ENCODE measurements at regions not wholly inside any gene's neighbourhood (a gene's known extent, or its start where the extent isn't known, plus 50 kb on each side); places are given as distances from the start of the nearest gene placed in this dataset.

GRCh38 chr15:94653071-94653470 is 421.7 kb downstream of the MCTP2 start:
- Histone ChIP-seq H3K9me2 (ENCODE audit: insufficient read depth) (no peaks in the 10 kb centered on the region), H3K79me2 (replicated peaks; ENCODE audit: insufficient read depth) (no peaks in the 10 kb centered on the region), H3K27me3 (ENCODE audit: insufficient read depth) (no peaks in the 10 kb centered on the region), H4K20me1 (replicated peaks; ENCODE audit: insufficient read depth) (no peaks in the 10 kb centered on the region), H3K4me2 (no peak overlapping the region), H3K4me1 (ENCODE audit: insufficient read depth) (no peaks in the 10 kb centered on the region), H2AFZ (no peak overlapping the region), H3K27ac (ENCODE audit: low read depth) (no peak overlapping the region), H3K36me3 (ENCODE audit: insufficient read depth) (no peaks in the 10 kb centered on the region), H3F3A (replicated peaks; ENCODE audit: low read depth) (no peaks in the 10 kb centered on the region), H3K4me3 (no peak overlapping the region)
- ATAC-seq = no peak
- H3K27ac Mint-ChIP-seq = no peak overlapping the region
- TF ChIP-seq NANOG (IDR thresholded peaks at IDR 0.05; ENCODE audit: borderline replicate concordance) (no peak), CTCF (conservative IDR thresholded peaks at IDR 0.05; ENCODE audit: low read depth in 2 of 2) (no peak), ZNF114 (CRISPR knock-in tag; IDR thresholded peaks at IDR 0.05) (no peak), ETS1 (IDR thresholded peaks at IDR 0.05) (no peak), ZNF331 (CRISPR knock-in tag; IDR thresholded peaks at IDR 0.05; ENCODE audit: low read depth) (no peak), POLR2AphosphoS5 (IDR thresholded peaks at IDR 0.05; ENCODE audit: low read depth) (no peak), JUNB (IDR thresholded peaks at IDR 0.05; ENCODE audit: unreplicated experiment) (no peak), ZNF462 (CRISPR knock-in tag; IDR thresholded peaks at IDR 0.05) (no peak)
- H3K4me1 Mint-ChIP-seq = peaks cover 8% of the 10 kb centered on the region; the same call in 2 of the 3 replicates
- no peaks in the 10 kb centered on the region for H3K36me3 Mint-ChIP-seq (ENCODE audit: low read depth)
- no peaks in the 10 kb centered on the region for H3K9me3 Mint-ChIP-seq
- no peak for DNase-seq (ENCODE audit: low spot score)
- peaks cover 5% of the 10 kb centered on the region for H3K27me3 Mint-ChIP-seq (ENCODE audit: insufficient read depth, low read depth, poor library complexity)
- H3K4me3 Mint-ChIP-seq = no peak overlapping the region
